Keratinocyte (primary cell): ENCODE measurements at regions not wholly inside any gene's neighbourhood (a gene's known extent, or its start where the extent isn't known, plus 50 kb on each side); places are given as distances from the start of the nearest gene placed in this dataset.

Experiments
- DNase-seq: peaks from one replicate; pipeline ENCODE4 v3.0.0-alpha.2; 2011; ENCODE audit warnings: low read depth, missing footprints, low spot score
- FAIRE-seq: peaks from 2 replicates; lab custom pipeline; 2011; peaks lifted over from hg19 to GRCh38; lab: Jason Lieb, UNC
- H2AFZ ChIP-seq: 2 replicates; pipeline ENCODE4 v1.6.0; 2012; ENCODE audit warnings: low read length, control low read depth, inconsistent platforms; ENCODE audit not compliant: control insufficient read depth
- H3K27ac ChIP-seq: 2 replicates; pipeline ENCODE4 v1.5.1; 2011; ENCODE audit warnings: low read length; ENCODE audit not compliant: control insufficient read depth, insufficient read depth
- H3K27me3 ChIP-seq: 3 replicates; pipeline ENCODE4 v1.6.0; 2011; ENCODE audit warnings: low read length; ENCODE audit not compliant: control insufficient read depth, insufficient read depth; ENCODE audit errors: extremely low read depth
- H3K36me3 ChIP-seq, 2 experiments: 2 replicates in 1 of 2; 3 replicates in 1 of 2; pipeline ENCODE4 v1.5.1; 2011; ENCODE audit warnings: low read length in 2 of 2, mild to moderate bottlenecking in 1 of 2; ENCODE audit not compliant: control insufficient read depth in 2 of 2, insufficient read depth in 2 of 2; ENCODE audit errors: extremely low read depth in 1 of 2
- H3K4me1 ChIP-seq: 3 replicates; pipeline ENCODE4 v1.5.1; 2011; ENCODE audit warnings: low read length; ENCODE audit not compliant: control insufficient read depth, insufficient read depth; ENCODE audit errors: extremely low read depth
- H3K4me2 ChIP-seq: 3 replicates; pipeline ENCODE4 v1.6.0; 2011; ENCODE audit warnings: low read depth, low read length; ENCODE audit not compliant: control insufficient read depth, insufficient read depth; ENCODE audit errors: extremely low read depth
- H3K4me3 ChIP-seq, 3 experiments: fragments of 200-600 bp in 1 of 3; sonication (generic) in 1 of 3; 2 replicates in 2 of 3; 3 replicates in 1 of 3; pipeline ENCODE4 v1.5.1; 2011 to 2016; ENCODE audit warnings: low read length in 3 of 3, mild to moderate bottlenecking in 3 of 3, control low read depth in 2 of 3, inconsistent platforms in 1 of 3, low read depth in 1 of 3, mixed read lengths in 1 of 3, mixed run types in 1 of 3, moderate library complexity in 1 of 3; ENCODE audit not compliant: control insufficient read depth in 2 of 3, insufficient read depth in 2 of 3; ENCODE audit errors: extremely low read depth in 1 of 3
- H3K79me2 ChIP-seq: 2 replicates; pipeline ENCODE4 v1.6.0; 2012; ENCODE audit warnings: low read length; ENCODE audit not compliant: control insufficient read depth, insufficient read depth
- H3K9ac ChIP-seq: 3 replicates; pipeline ENCODE4 v1.6.0; 2011; ENCODE audit warnings: low read length; ENCODE audit not compliant: control insufficient read depth, insufficient read depth; ENCODE audit errors: extremely low read depth
- H3K9me1 ChIP-seq: 3 replicates; pipeline ENCODE4 v1.6.0; 2011; ENCODE audit warnings: low read length; ENCODE audit not compliant: control insufficient read depth, insufficient read depth; ENCODE audit errors: extremely low read depth
- H3K9me3 ChIP-seq: 2 replicates; pipeline ENCODE4 v1.5.1; 2012; ENCODE audit warnings: low read depth, low read length; ENCODE audit not compliant: control insufficient read depth
- H4K20me1 ChIP-seq: 3 replicates; pipeline ENCODE4 v1.6.0; 2011; ENCODE audit warnings: low read length; ENCODE audit not compliant: control insufficient read depth, insufficient read depth; ENCODE audit errors: extremely low read depth
- EZH2 ChIP-seq: IDR thresholded peaks from one replicate; pipeline ENCODE4 v1.6.1; 2012; ENCODE audit warnings: inconsistent platforms, mild to moderate bottlenecking, low read length, moderate library complexity
- dilution Hi-C: fragments of 300-500 bp; cut with MboI; formaldehyde crosslinking; loops from one replicate; pipeline ENCODE4 v1.7.0; 2020; ENCODE audit warnings: low sequenced_read_pairs; ENCODE audit not compliant: extremely low pct_ligation_motif_present
- TF ChIP-seq, protein P1 (sequence below), 3 experiments: IDR thresholded peaks in 1 of 3; conservative IDR thresholded peaks in 1 of 3; optimal IDR thresholded peaks in 1 of 3; 2 replicates in 2 of 3; 3 replicates in 1 of 3; pipeline versions ENCODE3 to v1.5.1; 2011; ENCODE audit warnings: low read length in 3 of 3, mild to moderate bottlenecking in 3 of 3, moderate library complexity in 2 of 3, control low read depth in 1 of 3, inconsistent platforms in 1 of 3; ENCODE audit not compliant: insufficient read depth in 2 of 3; ENCODE audit errors: extremely low read depth in 1 of 3

GRCh38 chr15:87760547-87761314 is 495.8 kb downstream of the NTRK3 start:
- no peaks in the 10 kb centered on the region for H3K27me3 ChIP-seq
- no peak overlapping the region for H3K27ac ChIP-seq
- TF ChIP-seq, protein P1, sequence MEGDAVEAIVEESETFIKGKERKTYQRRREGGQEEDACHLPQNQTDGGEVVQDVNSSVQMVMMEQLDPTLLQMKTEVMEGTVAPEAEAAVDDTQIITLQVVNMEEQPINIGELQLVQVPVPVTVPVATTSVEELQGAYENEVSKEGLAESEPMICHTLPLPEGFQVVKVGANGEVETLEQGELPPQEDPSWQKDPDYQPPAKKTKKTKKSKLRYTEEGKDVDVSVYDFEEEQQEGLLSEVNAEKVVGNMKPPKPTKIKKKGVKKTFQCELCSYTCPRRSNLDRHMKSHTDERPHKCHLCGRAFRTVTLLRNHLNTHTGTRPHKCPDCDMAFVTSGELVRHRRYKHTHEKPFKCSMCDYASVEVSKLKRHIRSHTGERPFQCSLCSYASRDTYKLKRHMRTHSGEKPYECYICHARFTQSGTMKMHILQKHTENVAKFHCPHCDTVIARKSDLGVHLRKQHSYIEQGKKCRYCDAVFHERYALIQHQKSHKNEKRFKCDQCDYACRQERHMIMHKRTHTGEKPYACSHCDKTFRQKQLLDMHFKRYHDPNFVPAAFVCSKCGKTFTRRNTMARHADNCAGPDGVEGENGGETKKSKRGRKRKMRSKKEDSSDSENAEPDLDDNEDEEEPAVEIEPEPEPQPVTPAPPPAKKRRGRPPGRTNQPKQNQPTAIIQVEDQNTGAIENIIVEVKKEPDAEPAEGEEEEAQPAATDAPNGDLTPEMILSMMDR (optimal IDR thresholded peaks at IDR 0.05 in 1 of 3, IDR thresholded peaks at IDR 0.05 in 1 of 3, conservative IDR thresholded peaks at IDR 0.05 in 1 of 3; ENCODE audit: extremely low read depth in 1 of 3, insufficient read depth in 2 of 3, low read length in 3 of 3) = no peak
- no peak for TF ChIP-seq EZH2
- H3K9me3 ChIP-seq = no peaks in the 10 kb centered on the region
- H3K36me3 ChIP-seq = no peaks in the 10 kb centered on the region
- H3K9ac ChIP-seq = no peak overlapping the region
- FAIRE-seq (no peak), DNase-seq (no peak)
- no peaks in the 10 kb centered on the region for H3K9me1 ChIP-seq
- no peak overlapping the region for H2AFZ ChIP-seq
- no peak overlapping the region for H3K4me3 ChIP-seq
- H3K4me1 ChIP-seq = no peaks in the 10 kb centered on the region
- no peak overlapping the region for H3K4me2 ChIP-seq
- no peaks in the 10 kb centered on the region for H4K20me1 ChIP-seq
- H3K79me2 ChIP-seq = no peaks in the 10 kb centered on the region
- dilution Hi-C loops = no loop called here

GRCh38 chr15:87758794-87759418 is 497.6 kb downstream of the NTRK3 start:
- no peak for FAIRE-seq
- dilution Hi-C loops = no loop called here

More at GRCh38 chr15:87758794-87759418, 497.6 kb downstream of the NTRK3 start:
- Histone ChIP-seq H3K4me2 (no peak overlapping the region), H3K4me3 (no peak overlapping the region), H3K36me3 (no peaks in the 10 kb centered on the region), H3K9ac (no peak overlapping the region), H3K9me1 (no peaks in the 10 kb centered on the region), H3K4me1 (no peaks in the 10 kb centered on the region), H3K27me3 (no peaks in the 10 kb centered on the region), H4K20me1 (no peaks in the 10 kb centered on the region), H2AFZ (no peak overlapping the region), H3K27ac (no peak overlapping the region), H3K79me2 (no peaks in the 10 kb centered on the region), H3K9me3 (no peaks in the 10 kb centered on the region)
- TF ChIP-seq, protein P1 (optimal IDR thresholded peaks at IDR 0.05 in 1 of 3, IDR thresholded peaks at IDR 0.05 in 1 of 3, conservative IDR thresholded peaks at IDR 0.05 in 1 of 3; ENCODE audit: extremely low read depth in 1 of 3, insufficient read depth in 2 of 3, low read length in 3 of 3) = no peak
- TF ChIP-seq EZH2 = no peak
- no peak for DNase-seq
